Fibroblast of pulmonary artery (primary cell): ENCODE measurements at regions not wholly inside any gene's neighbourhood (a gene's known extent, or its start where the extent isn't known, plus 50 kb on each side); places are given as distances from the start of the nearest gene placed in this dataset.

Experiments
- DNase-seq: peaks from one replicate; pipeline ENCODE4 v3.0.0-alpha.2; 2010; ENCODE audit warnings: low read depth
- H3K4me3 ChIP-seq: replicated peaks from 2 replicates; pipeline ENCODE4 v1.5.1; 2011; ENCODE audit warnings: low read depth, mild to moderate bottlenecking, control low read depth, low read length, moderate library complexity
- TF ChIP-seq, protein P1 (sequence below): IDR thresholded peaks from 2 replicates; pipeline ENCODE4 v1.5.1; 2011; ENCODE audit warnings: mild to moderate bottlenecking, control low read depth, low read length, inconsistent platforms; ENCODE audit errors: missing control alignments

DNA sequence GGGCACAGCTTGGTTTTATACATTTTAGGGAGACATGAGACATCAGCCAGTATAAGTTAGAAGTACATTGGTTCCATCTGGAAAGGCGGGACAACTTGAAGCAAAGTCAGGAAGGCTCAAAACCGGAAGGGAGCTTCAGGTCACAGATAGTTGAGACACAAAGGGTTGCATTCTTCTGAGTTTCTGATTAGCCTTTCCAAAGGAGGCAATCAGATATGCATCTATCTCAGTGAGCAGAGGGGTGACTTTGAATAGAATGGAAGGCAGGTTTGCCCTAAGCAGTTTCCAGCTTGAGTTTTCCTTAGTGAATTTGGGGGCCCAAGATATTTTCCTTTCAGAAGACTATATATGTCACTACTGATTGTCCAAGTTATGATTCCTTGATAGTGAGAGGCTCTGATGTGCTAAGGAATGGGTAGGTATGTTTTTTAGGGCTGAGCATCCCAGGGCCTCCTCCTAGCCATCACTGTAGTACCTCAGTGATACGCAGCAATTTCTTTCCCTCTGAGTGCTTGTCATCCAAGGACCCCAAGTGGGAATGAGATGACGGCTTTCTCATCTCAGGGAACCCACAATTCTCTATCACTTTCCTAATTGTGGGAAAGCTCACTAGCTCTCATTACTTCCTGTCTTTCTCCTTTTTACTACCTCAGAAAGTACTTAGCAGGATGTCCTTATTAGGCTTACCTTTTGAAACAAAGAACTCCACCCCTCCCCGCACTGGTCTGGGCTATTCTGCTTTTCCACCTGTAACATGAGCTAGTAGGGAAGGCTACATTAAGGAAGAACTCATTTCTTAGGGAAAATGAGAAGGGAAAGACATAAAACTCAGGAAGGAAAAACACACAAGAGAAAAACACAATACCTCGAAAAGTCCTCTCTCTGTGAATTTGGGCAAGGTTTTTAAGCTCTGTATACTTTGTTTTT is 632.7 kb downstream of the RAPGEF2 start:
- DNase-seq = no peak
- H3K4me3 ChIP-seq = no peak overlapping the region
- TF ChIP-seq, protein P1, sequence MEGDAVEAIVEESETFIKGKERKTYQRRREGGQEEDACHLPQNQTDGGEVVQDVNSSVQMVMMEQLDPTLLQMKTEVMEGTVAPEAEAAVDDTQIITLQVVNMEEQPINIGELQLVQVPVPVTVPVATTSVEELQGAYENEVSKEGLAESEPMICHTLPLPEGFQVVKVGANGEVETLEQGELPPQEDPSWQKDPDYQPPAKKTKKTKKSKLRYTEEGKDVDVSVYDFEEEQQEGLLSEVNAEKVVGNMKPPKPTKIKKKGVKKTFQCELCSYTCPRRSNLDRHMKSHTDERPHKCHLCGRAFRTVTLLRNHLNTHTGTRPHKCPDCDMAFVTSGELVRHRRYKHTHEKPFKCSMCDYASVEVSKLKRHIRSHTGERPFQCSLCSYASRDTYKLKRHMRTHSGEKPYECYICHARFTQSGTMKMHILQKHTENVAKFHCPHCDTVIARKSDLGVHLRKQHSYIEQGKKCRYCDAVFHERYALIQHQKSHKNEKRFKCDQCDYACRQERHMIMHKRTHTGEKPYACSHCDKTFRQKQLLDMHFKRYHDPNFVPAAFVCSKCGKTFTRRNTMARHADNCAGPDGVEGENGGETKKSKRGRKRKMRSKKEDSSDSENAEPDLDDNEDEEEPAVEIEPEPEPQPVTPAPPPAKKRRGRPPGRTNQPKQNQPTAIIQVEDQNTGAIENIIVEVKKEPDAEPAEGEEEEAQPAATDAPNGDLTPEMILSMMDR = no peak

DNA sequence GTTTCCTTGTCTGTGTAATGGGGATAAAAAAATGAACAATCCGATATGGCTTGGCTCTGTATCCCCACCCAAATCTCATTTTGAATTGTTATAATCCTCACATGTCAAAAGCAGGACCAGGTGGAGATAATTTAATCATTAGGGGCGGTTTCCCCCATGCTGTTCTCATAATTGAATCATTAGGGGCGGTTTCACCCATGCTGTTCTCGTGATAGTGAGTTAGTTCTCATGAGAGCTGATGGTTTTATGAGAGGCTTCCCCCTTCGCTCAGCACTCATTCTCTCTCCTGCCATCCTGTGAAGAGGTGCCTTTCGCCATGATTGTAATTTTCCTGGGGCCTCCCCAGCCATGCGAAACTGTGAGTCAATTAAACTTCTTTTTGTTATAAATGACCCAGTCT is 633.5 kb downstream of the RAPGEF2 start:
- TF ChIP-seq, protein P1 = no peak
- no peak for DNase-seq
- no peak overlapping the region for H3K4me3 ChIP-seq

DNA sequence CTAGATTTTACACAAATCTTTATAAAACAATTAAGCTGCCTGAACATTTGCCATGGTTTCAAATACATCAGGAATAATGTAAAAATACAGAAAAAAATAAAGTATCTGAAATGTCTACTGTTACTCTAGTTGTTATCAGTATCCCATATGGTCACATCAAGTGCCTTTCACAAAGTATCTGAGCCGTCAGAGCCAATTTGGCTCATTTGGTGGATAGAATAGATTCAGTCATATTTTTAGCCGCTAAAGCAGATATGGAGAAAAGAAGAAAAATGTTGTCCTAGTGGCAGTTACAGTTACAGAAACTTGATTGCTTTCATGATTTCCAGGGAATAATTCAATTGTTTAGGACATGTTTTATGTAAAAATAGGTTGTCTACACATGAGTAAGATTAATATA is 641.1 kb downstream of the RAPGEF2 start:
- DNase-seq = no peak
- TF ChIP-seq, protein P1 = no peak
- H3K4me3 ChIP-seq = no peak overlapping the region

DNA sequence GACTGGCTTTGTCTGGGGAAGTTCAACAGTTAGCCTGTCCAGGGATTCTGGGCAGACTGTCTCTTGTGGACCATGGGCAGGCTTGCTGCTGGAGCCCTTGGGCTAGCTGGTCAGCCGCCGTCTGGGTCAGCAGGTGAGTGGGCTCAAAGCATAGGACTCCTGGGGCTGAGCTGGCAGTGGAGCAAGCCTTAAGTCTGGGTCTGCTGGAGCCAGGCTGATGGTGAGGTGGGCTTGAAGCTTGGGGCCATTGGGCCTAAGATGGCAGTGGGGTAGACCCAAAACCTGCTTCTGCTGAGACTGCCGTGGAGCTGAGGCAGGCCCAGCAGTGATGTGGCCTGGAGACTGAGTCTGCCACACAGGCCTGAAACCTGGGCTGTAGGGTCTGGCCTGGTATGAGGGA is 645.1 kb downstream of the RAPGEF2 start:
- TF ChIP-seq, protein P1 = no peak
- DNase-seq = no peak
- no peak overlapping the region for H3K4me3 ChIP-seq

DNA sequence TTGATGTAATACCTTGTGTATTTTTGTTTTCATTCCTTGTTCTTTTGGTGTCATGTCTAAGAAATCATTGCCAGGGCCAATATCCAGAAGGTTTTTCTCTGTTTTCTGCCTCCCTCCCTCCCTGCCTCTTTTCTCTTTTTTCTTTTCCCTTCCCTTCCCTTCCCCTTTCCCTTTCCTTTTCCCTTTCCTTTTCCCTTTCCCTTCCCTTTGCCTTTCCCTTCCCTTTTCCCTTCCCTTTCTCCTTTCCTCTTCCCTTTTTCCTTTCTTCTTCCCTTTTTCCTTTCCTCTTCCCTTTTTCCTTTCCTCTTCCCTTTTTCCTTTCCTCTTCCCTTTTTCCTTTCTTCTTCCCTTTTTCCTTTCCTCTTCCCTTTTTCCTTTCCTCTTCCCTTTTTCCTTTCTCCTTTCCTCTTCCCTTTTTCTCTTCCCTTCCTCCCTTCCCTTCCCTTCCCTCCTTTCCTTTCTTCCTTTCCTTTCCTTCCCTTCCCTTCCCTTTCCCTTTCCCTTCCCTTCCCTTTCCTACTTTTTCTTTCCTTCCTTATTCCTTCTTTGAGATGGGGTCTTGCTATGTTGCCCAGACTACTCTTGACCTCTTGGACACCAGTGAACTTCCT is 646.1 kb downstream of the RAPGEF2 start:
- H3K4me3 ChIP-seq = no peak overlapping the region
- no peak for DNase-seq
- TF ChIP-seq, protein P1 = no peak

DNA sequence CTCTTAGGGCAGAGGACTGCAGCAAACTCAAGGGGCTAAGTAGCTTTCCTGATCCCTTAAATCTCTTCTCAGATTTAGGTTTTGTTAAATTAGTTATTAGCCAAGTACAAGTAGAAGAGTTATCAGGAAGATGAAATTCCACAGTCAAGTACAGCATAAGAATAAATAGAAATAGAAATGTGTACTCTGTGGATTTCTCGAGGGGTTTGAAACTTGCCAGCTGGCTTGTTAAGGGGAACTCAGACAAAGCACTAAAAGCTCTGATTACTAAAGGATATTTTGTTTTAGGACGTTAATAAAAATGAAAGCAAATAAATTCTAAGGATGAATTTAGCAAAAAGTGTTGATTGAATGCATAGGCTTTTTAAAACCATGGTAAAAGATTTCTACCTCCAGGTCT is 654.6 kb downstream of the RAPGEF2 start:
- TF ChIP-seq, protein P1 = no peak
- no peak overlapping the region for H3K4me3 ChIP-seq
- DNase-seq = no peak
